SJSA1 (cell line): ENCODE measurements at regions not wholly inside any gene's neighbourhood (a gene's known extent, or its start where the extent isn't known, plus 50 kb on each side); places are given as distances from the start of the nearest gene placed in this dataset.

ENCODE experiments used
- DNase-seq, 2 experiments: peaks; one replicate each; pipeline ENCODE4 v3.0.0-alpha.2; 2015 to 2020; ENCODE audit warnings: low spot score in 2 of 2, low read depth in 1 of 2
- H3K27ac ChIP-seq: fragments of 250-450 bp; sonication (Bioruptor Pico); 2 replicates; pipeline ENCODE4 v1.5.1; 2020; ENCODE audit warnings: mild to moderate bottlenecking, moderate library complexity
- H3K27me3 ChIP-seq: fragments of 250-450 bp; sonication (Bioruptor Pico); replicated peaks from 2 replicates; pipeline ENCODE4 v1.5.1; 2020; ENCODE audit warnings: mild to moderate bottlenecking, moderate library complexity
- H3K36me3 ChIP-seq: fragments of 250-450 bp; sonication (Bioruptor Pico); 2 replicates; pipeline ENCODE4 v1.5.1; 2020; ENCODE audit warnings: mild to moderate bottlenecking
- H3K4me1 ChIP-seq: fragments of 250-450 bp; sonication (Bioruptor Pico); replicated peaks from 2 replicates; pipeline ENCODE4 v1.6.1; 2021; ENCODE audit warnings: mild to moderate bottlenecking
- H3K4me3 ChIP-seq: fragments of 250-450 bp; sonication (Bioruptor Pico); 2 replicates; pipeline ENCODE4 v1.5.1; 2020; ENCODE audit warnings: mild to moderate bottlenecking
- H3K9me3 ChIP-seq: fragments of 250-450 bp; sonication (Bioruptor Pico); replicated peaks from 2 replicates; pipeline ENCODE4 v1.5.1; 2020; ENCODE audit warnings: mild to moderate bottlenecking

- Histone ChIP-seq H3K36me3 (no peaks in the 10 kb centered on the region), H3K27me3 (no peaks in the 10 kb centered on the region), H3K4me1 (no peaks in the 10 kb centered on the region), H3K27ac (no peak overlapping the region), H3K4me3 (no peak overlapping the region), H3K9me3 (peaks cover 5% of the 10 kb centered on the region; the same call in 1 of the 2 replicates)
- DNase-seq = no peak
These were observed 306.7 kb upstream of the ACVR2A start for GRCh38 chr2:147538088-147538487.

GRCh38 chr2:147531269-147531668 is 313.6 kb upstream of the ACVR2A start:
- Histone ChIP-seq H3K4me1 (no peaks in the 10 kb centered on the region), H3K27ac (no peak overlapping the region)
- no peak for DNase-seq

GRCh38 chr2:147530033-147530432 is 314.8 kb upstream of the ACVR2A start:
- no peaks in the 10 kb centered on the region; the same call in 1 of the 2 replicates for H3K9me3 ChIP-seq
- DNase-seq = no peak
- H3K36me3 ChIP-seq = no peaks in the 10 kb centered on the region
- H3K27ac ChIP-seq = no peak overlapping the region
- no peak overlapping the region for H3K4me3 ChIP-seq
- H3K27me3 ChIP-seq = no peaks in the 10 kb centered on the region
- no peaks in the 10 kb centered on the region for H3K4me1 ChIP-seq

More at GRCh38 chr2:147531269-147531668, 313.6 kb upstream of the ACVR2A start:
- no peaks in the 10 kb centered on the region for H3K27me3 ChIP-seq
- no peak overlapping the region for H3K4me3 ChIP-seq
- H3K9me3 ChIP-seq = no peaks in the 10 kb centered on the region; the same call in 1 of the 2 replicates
- H3K36me3 ChIP-seq = no peaks in the 10 kb centered on the region

- no peak for DNase-seq
- Histone ChIP-seq H3K4me1 (no peaks in the 10 kb centered on the region), H3K27ac (no peak overlapping the region), H3K36me3 (no peaks in the 10 kb centered on the region), H3K27me3 (no peaks in the 10 kb centered on the region), H3K9me3 (no peaks in the 10 kb centered on the region; the same call in 1 of the 2 replicates), H3K4me3 (no peak overlapping the region)
These were observed 318.9 kb upstream of the ACVR2A start for GRCh38 chr2:147525819-147526489.

- Histone ChIP-seq H3K9me3 (no peaks in the 10 kb centered on the region; the same call in 1 of the 2 replicates), H3K4me1 (no peaks in the 10 kb centered on the region), H3K36me3 (no peaks in the 10 kb centered on the region), H3K27ac (no peak overlapping the region), H3K27me3 (no peaks in the 10 kb centered on the region), H3K4me3 (no peak overlapping the region)
- no peak for DNase-seq
These were observed 319.9 kb upstream of the ACVR2A start for GRCh38 chr2:147524912-147525311.

GRCh38 chr2:147523415-147523814 is 321.4 kb upstream of the ACVR2A start:
- Histone ChIP-seq H3K27ac (no peak overlapping the region), H3K4me3 (no peak overlapping the region), H3K36me3 (no peaks in the 10 kb centered on the region), H3K9me3 (no peaks in the 10 kb centered on the region), H3K27me3 (no peaks in the 10 kb centered on the region), H3K4me1 (no peaks in the 10 kb centered on the region)
- no peak for DNase-seq

- no peak overlapping the region for H3K4me3 ChIP-seq
- no peaks in the 10 kb centered on the region for H3K27me3 ChIP-seq
- no peak overlapping the region for H3K27ac ChIP-seq
- H3K36me3 ChIP-seq = no peaks in the 10 kb centered on the region
- no peaks in the 10 kb centered on the region for H3K9me3 ChIP-seq
- no peak for DNase-seq
- H3K4me1 ChIP-seq = no peaks in the 10 kb centered on the region
These were observed 322.9 kb upstream of the ACVR2A start for GRCh38 chr2:147521936-147522335.

GRCh38 chr2:147520817-147521216 is 324.0 kb upstream of the ACVR2A start:
- H3K36me3 ChIP-seq = no peaks in the 10 kb centered on the region
- H3K27ac ChIP-seq = no peak overlapping the region
- no peak overlapping the region for H3K4me3 ChIP-seq
- no peaks in the 10 kb centered on the region for H3K27me3 ChIP-seq
- no peaks in the 10 kb centered on the region for H3K9me3 ChIP-seq
- DNase-seq = no peak
- H3K4me1 ChIP-seq = no peaks in the 10 kb centered on the region

- Histone ChIP-seq H3K36me3 (no peaks in the 10 kb centered on the region), H3K4me1 (no peaks in the 10 kb centered on the region), H3K27me3 (no peaks in the 10 kb centered on the region), H3K4me3 (no peak overlapping the region), H3K27ac (no peak overlapping the region), H3K9me3 (no peaks in the 10 kb centered on the region)
- no peak for DNase-seq
These were observed 325.7 kb upstream of the ACVR2A start for GRCh38 chr2:147519178-147519577.

GRCh38 chr2:147515213-147515612 is 329.6 kb upstream of the ACVR2A start:
- Histone ChIP-seq H3K27me3 (no peaks in the 10 kb centered on the region), H3K27ac (no peak overlapping the region), H3K9me3 (0 out of 2 replicates have a peak, but pooled peaks cover 4% of the 10 kb centered on the region), H3K4me3 (no peak overlapping the region), H3K36me3 (no peaks in the 10 kb centered on the region), H3K4me1 (no peaks in the 10 kb centered on the region)
- no peak for DNase-seq

- no peak overlapping the region for H3K27ac ChIP-seq
- DNase-seq = no peak
These were observed 332.6 kb upstream of the ACVR2A start for GRCh38 chr2:147512206-147512605.

GRCh38 chr2:147511491-147511948 is 333.3 kb upstream of the ACVR2A start:
- Histone ChIP-seq H3K4me3 (no peak overlapping the region), H3K36me3 (no peaks in the 10 kb centered on the region), H3K27me3 (no peaks in the 10 kb centered on the region), H3K27ac (no peak overlapping the region), H3K4me1 (no peaks in the 10 kb centered on the region), H3K9me3 (0 out of 2 replicates have a peak, but pooled peaks cover 4% of the 10 kb centered on the region)
- DNase-seq = no peak

More at GRCh38 chr2:147512206-147512605, 332.6 kb upstream of the ACVR2A start:
- Histone ChIP-seq H3K4me3 (no peak overlapping the region), H3K27me3 (no peaks in the 10 kb centered on the region), H3K4me1 (no peaks in the 10 kb centered on the region), H3K9me3 (0 out of 2 replicates have a peak, but pooled peaks cover 4% of the 10 kb centered on the region), H3K36me3 (no peaks in the 10 kb centered on the region)

- DNase-seq = no peak
- no peaks in the 10 kb centered on the region for H3K4me1 ChIP-seq
- H3K36me3 ChIP-seq = no peaks in the 10 kb centered on the region
These were observed 335.0 kb upstream of the ACVR2A start for GRCh38 chr2:147509821-147510220.

GRCh38 chr2:147506889-147507288 is 337.9 kb upstream of the ACVR2A start:
- DNase-seq = no peak
- Histone ChIP-seq H3K27me3 (no peaks in the 10 kb centered on the region), H3K4me3 (no peak overlapping the region), H3K4me1 (no peaks in the 10 kb centered on the region), H3K36me3 (no peaks in the 10 kb centered on the region), H3K27ac (no peak overlapping the region), H3K9me3 (no peaks in the 10 kb centered on the region)

More at GRCh38 chr2:147509821-147510220, 335.0 kb upstream of the ACVR2A start:
- no peak overlapping the region for H3K27ac ChIP-seq
- no peaks in the 10 kb centered on the region for H3K27me3 ChIP-seq
- 0 out of 2 replicates have a peak, but pooled peaks cover 4% of the 10 kb centered on the region for H3K9me3 ChIP-seq
- H3K4me3 ChIP-seq = no peak overlapping the region
